Caco-2 (cell line): ENCODE measurements at regions not wholly inside any gene's neighbourhood (a gene's known extent, or its start where the extent isn't known, plus 50 kb on each side); places are given as distances from the start of the nearest gene placed in this dataset.

Experiments
- BruUV-seq: library from RNA; stranded (reverse); fragments of 400-500 nt; replicated peaks from 2 replicates; lab custom pipeline; 2021; lab: Mats Ljungman, UMichigan
- CTCF ChIA-PET: fragments of 300-600 bp; sonication (Branson Sonifier 250); formaldehyde crosslinking; loops from one replicate; lab custom pipeline; 2022; ENCODE audit warnings: antibody characterized with exemption; lab: Charles Lee
- POLR2A ChIA-PET: fragments of 300-600 bp; sonication (Branson Sonifier 250); formaldehyde crosslinking; loops from one replicate; lab custom pipeline; 2022; ENCODE audit warnings: antibody characterized with exemption; lab: Charles Lee
- DNase-seq, 2 experiments: peaks; one replicate each; pipeline versions ENCODE4 v3.0.0 to v3.0.0-alpha.2; 2020 to 2022
- H3K27me3 ChIP-seq: replicated peaks from 2 replicates; pipeline ENCODE4 v1.6.0; 2011; ENCODE audit warnings: low read length; ENCODE audit not compliant: control insufficient read depth, insufficient read depth
- H3K36me3 ChIP-seq: 2 replicates; pipeline ENCODE4 v1.5.1; 2011; ENCODE audit warnings: low read length; ENCODE audit not compliant: control insufficient read depth, insufficient read depth
- H3K4me1 ChIP-seq: fragments of 250-450 bp; sonication (Bioruptor Pico); 2 replicates; pipeline ENCODE4 v1.5.1; 2020; ENCODE audit warnings: mild to moderate bottlenecking
- H3K4me3 ChIP-seq: 2 replicates; pipeline ENCODE4 v1.5.1; 2011; ENCODE audit warnings: low read depth, mild to moderate bottlenecking, control low read depth, low read length
- H3K9me3 ChIP-seq: fragments of 250-450 bp; sonication (Bioruptor Pico); 2 replicates; pipeline ENCODE4 v1.5.1; 2020; ENCODE audit warnings: mild to moderate bottlenecking, moderate library complexity
- H3K27ac Mint-ChIP-seq: one replicate; pipeline ENCODE4 v1.8.0; 2022; ENCODE audit warnings: mixed read lengths; ENCODE audit not compliant: unreplicated experiment
- H3K27me3 Mint-ChIP-seq: one replicate; pipeline ENCODE4 v1.8.0; 2022; ENCODE audit warnings: mixed read lengths; ENCODE audit not compliant: insufficient read depth, unreplicated experiment
- H3K36me3 Mint-ChIP-seq: one replicate; pipeline ENCODE4 v1.8.0; 2022; ENCODE audit warnings: mild to moderate bottlenecking, mixed read lengths; ENCODE audit not compliant: insufficient read depth, unreplicated experiment
- H3K4me1 Mint-ChIP-seq: one replicate; pipeline ENCODE4 v1.8.0; 2022; ENCODE audit warnings: low read depth, mixed read lengths; ENCODE audit not compliant: unreplicated experiment
- H3K4me3 Mint-ChIP-seq: one replicate; pipeline ENCODE4 v1.8.0; 2022; ENCODE audit warnings: mild to moderate bottlenecking, moderate library complexity, mixed read lengths; ENCODE audit not compliant: unreplicated experiment
- H3K9me3 Mint-ChIP-seq: one replicate; pipeline ENCODE4 v1.8.0; 2022; ENCODE audit warnings: mixed read lengths; ENCODE audit not compliant: unreplicated experiment
- CTCF ChIP-seq, 2 experiments: fragments of 200-600 bp in 1 of 2; IDR thresholded peaks; 1 replicate in 1 of 2; 2 replicates in 1 of 2; pipeline versions ENCODE4 v1.5.1 to v1.8.0; 2011 to 2022; ENCODE audit warnings: antibody characterized with exemption in 1 of 2, control low read depth in 1 of 2, inconsistent platforms in 1 of 2, low read depth in 1 of 2, low read length in 1 of 2, mild to moderate bottlenecking in 1 of 2, moderate library complexity in 1 of 2; ENCODE audit not compliant: insufficient read depth in 1 of 2, severe bottlenecking in 1 of 2, unreplicated experiment in 1 of 2
- intact Hi-C: fragments of 100-400 bp; cut with micrococcal nuclease; formaldehyde crosslinking; loops from one replicate; pipeline ENCODE4 v1.10.0; 2022; ENCODE audit not compliant: unreplicated experiment

DNA sequence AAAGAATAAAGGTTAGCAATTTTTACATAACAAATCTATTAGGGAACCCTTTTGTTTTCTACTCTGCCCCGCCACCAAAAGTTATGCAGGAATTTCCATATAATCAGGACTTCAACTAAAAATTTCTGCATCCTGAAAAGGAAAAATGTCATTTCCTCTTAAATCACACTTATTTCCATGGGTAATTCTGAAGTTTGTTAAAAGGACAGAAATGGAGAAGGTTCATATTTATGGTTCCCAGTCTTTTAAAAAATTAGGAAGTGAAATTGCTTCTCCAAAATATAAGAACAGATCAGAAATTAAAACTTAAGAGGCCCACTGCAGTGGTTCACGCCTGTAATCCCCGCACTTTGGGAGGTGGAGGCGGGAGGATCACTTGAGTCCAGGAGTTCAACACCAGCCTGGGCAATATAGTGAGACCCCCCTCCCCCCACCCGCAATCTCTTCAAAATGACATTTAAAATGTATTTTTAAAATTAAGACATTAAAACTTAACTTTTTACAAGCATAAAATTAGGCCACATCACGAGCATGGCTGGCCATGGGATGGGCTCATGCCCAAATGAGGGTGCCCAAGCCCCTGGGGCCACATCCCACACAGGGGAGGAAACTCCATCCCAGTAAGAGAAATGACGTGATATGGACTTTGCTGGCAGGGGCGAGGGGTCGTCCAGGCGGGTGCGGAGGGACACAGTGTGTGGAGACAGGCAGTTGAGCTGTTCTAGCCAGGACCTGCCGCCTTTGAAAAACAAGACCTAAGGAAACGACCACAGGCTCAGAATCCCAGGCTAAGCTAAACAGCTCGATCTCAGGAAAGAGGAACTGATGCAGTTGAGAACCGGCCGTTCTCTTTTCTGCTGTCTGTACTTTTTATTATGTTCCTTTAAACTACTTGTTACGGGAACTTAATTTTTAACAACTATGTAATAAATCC, 51.3 kb upstream of the NFE2L3 start:
- ChIA-PET CTCF (no interaction called here), POLR2A (no interaction called here)
- H3K4me1 Mint-ChIP-seq = peaks cover 11% of the 10 kb centered on the region
- H3K9me3 Mint-ChIP-seq = no peaks in the 10 kb centered on the region
- no peaks in the 10 kb centered on the region for H3K36me3 Mint-ChIP-seq
- H3K27me3 Mint-ChIP-seq = no peaks in the 10 kb centered on the region
- Histone ChIP-seq H3K4me1 (no peaks in the 10 kb centered on the region), H3K4me3 (no peak overlapping the region), H3K27me3 (no peaks in the 10 kb centered on the region), H3K36me3 (no peaks in the 10 kb centered on the region), H3K9me3 (no peaks in the 10 kb centered on the region)
- BruUV-seq = no TSS peak
- H3K27ac Mint-ChIP-seq = no peak overlapping the region
- TF ChIP-seq CTCF (IDR thresholded peaks at IDR 0.05; ENCODE audit: insufficient read depth in 1 of 2, low read depth in 1 of 2, low read length in 1 of 2, severe bottlenecking in 1 of 2, unreplicated experiment in 1 of 2) = no peak
- DNase-seq = no peak
- intact Hi-C loops = no loop called here
- no peak overlapping the region for H3K4me3 Mint-ChIP-seq

DNA sequence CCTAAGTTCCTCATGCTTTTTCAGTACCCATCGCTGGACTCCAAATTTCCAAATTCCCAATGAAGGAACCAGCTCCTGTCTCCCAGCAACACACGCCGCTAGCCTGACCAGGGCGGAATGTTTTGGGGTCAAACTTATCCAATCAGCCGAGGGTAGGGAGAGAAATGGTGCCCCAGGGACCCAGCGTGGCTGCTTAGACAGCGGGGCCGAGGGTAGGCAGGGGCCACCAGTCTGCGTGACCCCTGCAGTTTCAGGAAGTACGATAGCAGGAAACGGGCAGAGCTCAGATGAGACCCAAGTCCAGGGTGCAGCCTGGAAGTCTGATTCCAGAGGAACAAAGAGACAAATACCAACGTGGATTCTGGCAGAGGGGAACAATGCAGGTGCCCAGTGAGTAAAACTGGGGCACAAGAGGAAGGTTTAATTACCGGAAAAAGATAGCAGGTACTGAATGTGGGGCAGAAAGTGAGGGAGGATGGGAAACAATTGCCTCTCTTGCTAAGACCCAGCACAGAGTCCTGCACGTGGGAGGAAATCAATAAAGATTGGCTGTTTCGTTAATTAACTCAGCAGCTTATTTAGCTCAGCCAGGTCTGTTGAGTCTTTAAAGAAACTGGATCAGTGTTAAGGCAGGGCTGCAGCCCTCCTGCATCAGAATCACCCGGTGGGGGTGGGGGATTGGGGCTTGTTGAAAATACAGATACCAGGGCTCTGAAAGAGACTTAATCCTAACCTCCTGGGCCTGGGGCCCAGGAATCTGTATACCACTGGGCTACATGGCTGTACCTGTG, 50.4 kb upstream of the NFE2L3 start:
- no peaks in the 10 kb centered on the region for H3K36me3 ChIP-seq
- intact Hi-C loops = no loop called here
- H3K4me3 ChIP-seq = no peak overlapping the region
- TF ChIP-seq CTCF (IDR thresholded peaks at IDR 0.05; ENCODE audit: insufficient read depth in 1 of 2, low read depth in 1 of 2, low read length in 1 of 2, severe bottlenecking in 1 of 2, unreplicated experiment in 1 of 2) = no peak
- Mint-ChIP-seq H3K9me3 (no peaks in the 10 kb centered on the region), H3K4me3 (no peak overlapping the region), H3K27ac (no peak overlapping the region), H3K36me3 (no peaks in the 10 kb centered on the region), H3K27me3 (no peaks in the 10 kb centered on the region), H3K4me1 (peaks cover 11% of the 10 kb centered on the region)
- no peaks in the 10 kb centered on the region for H3K27me3 ChIP-seq
- no TSS peak for BruUV-seq
- DNase-seq = no peak
- no peaks in the 10 kb centered on the region for H3K9me3 ChIP-seq
- H3K4me1 ChIP-seq = no peaks in the 10 kb centered on the region
- ChIA-PET CTCF (no interaction called here), POLR2A (no interaction called here)

- DNase-seq = no peak
- H3K9me3 ChIP-seq = no peaks in the 10 kb centered on the region
- BruUV-seq = no TSS peak
- Mint-ChIP-seq H3K9me3 (no peaks in the 10 kb centered on the region), H3K27me3 (no peaks in the 10 kb centered on the region), H3K4me1 (peaks cover 11% of the 10 kb centered on the region), H3K4me3 (no peak overlapping the region), H3K36me3 (no peaks in the 10 kb centered on the region), H3K27ac (no peak overlapping the region)
- intact Hi-C loops = no loop called here
- H3K27me3 ChIP-seq = no peaks in the 10 kb centered on the region
- ChIA-PET CTCF (no interaction called here), POLR2A (no interaction called here)
- TF ChIP-seq CTCF (IDR thresholded peaks at IDR 0.05; ENCODE audit: insufficient read depth in 1 of 2, low read depth in 1 of 2, low read length in 1 of 2, severe bottlenecking in 1 of 2, unreplicated experiment in 1 of 2) = no peak
- H3K4me1 ChIP-seq = no peaks in the 10 kb centered on the region
- H3K4me3 ChIP-seq = no peak overlapping the region
- no peaks in the 10 kb centered on the region for H3K36me3 ChIP-seq
These were observed 49.8 kb upstream of the NFE2L3 start for GRCh38 chr7:26102176-26102575.
